ENCODE measurements at regions not wholly inside any gene's neighbourhood (a gene's known extent, or its start where the extent isn't known, plus 50 kb on each side); places are given as distances from the start of the nearest gene placed in this dataset.
"Not testable (repeated sequence)": the region's sequence is repeated elsewhere in the genome, so short reads cannot be mapped to it uniquely, and the experiment has no call there.

DNA sequence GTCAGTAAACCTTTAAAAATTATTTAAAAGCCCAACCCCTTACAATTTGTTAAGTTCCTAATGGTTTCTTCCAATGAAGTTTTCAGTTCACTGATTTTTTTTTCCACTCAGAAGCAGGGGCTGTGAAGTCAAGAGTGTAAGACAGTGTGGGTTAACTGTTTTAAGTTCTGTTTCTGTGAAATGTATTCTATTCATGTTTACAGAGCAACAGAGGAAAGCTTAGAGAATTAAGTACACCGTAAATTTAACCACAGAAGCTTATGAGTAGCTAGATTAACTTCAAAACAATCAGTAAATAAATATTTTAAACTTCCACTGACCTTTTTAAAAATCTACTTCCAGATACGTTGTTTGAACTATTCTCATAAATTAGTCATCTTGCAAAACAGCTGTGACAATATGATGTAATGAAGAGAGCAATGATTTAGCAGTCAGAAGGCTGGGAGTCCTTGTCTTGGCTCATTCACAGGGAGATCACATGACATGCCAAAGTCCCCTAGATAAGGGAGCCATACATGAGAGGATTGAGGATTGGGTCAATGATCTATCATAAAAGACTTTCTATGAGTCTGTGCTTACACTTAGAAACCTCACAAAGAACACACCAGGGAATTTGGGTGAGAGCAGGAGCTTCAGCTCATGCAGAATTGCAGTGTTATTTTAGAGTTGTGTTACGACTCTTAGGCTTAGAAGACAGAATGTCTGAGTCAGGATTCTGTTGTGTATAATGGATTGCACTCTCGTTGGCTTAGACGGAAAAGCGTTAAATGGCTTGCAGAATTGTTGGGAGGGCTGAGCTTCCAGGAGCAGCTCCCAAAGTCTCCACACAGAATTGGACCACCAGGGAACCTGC is 85.8 kb downstream of the CDRT15L2 start:
- H4K20me1 ChIP-seq (replicated peaks; ENCODE audit: control insufficient read depth, extremely low read depth, insufficient read depth, low read length); POLR2A ChIA-PET; H3K4me1 ChIP-seq (ENCODE audit: control insufficient read depth, extremely low read depth, insufficient read depth, low read length); H3K79me2 ChIP-seq (ENCODE audit: control insufficient read depth, insufficient read depth, low read length); H3K9me1 ChIP-seq (replicated peaks; ENCODE audit: control insufficient read depth, extremely low read depth, insufficient read depth, low read length); H3K4me2 ChIP-seq (ENCODE audit: insufficient read depth, low read length); H3K9me3 ChIP-seq (replicated peaks; ENCODE audit: control insufficient read depth, insufficient read depth, low read length); H2AFZ ChIP-seq (ENCODE audit: low read depth, low read length); H3K27ac ChIP-seq (ENCODE audit: insufficient read depth, low read depth, low read length); H3K36me3 ChIP-seq (ENCODE audit: control insufficient read depth in 2 of 2, extremely low read depth in 1 of 2, insufficient read depth in 2 of 2, low read length in 2 of 2); CTCF ChIA-PET; intact Hi-C loops (cut with micrococcal nuclease); H3K9ac ChIP-seq (replicated peaks; ENCODE audit: extremely low read depth, insufficient read depth, low read length); dilution Hi-C loops (cut with MboI; ENCODE audit: extremely low pct_ligation_motif_present, low sequenced_read_pairs); H3K4me3 ChIP-seq (replicated peaks in 1 of 3; ENCODE audit: insufficient read depth in 1 of 3, low read depth in 1 of 3, low read length in 3 of 3); BruUV-seq (replicated peaks); H3K27me3 ChIP-seq (ENCODE audit: control insufficient read depth in 2 of 2, insufficient read depth in 2 of 2, low read length in 2 of 2); DNase-seq (ENCODE audit: low read depth, low spot score): not testable (repeated sequence)
- FAIRE-seq = peak; percentile 65

DNA sequence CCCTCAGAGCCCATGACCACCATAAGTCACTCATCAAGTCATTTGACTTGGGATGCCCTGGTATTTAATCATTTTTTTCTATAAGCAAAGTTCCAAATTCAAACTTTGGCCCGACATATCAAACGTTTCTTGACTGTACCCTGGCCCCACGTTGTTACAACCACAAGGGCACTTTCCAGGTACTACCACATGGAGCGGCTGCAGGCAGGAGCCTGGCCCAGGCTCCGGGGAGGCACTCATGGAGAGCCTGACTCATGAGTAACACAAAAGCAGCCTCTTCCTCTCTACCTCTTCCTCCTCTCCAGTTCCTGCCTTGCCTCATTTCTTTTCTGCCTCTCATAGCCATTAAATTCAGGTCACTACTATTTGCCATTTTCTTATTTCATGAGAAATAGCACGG is 87.2 kb downstream of the CDRT15L2 start:
- H3K79me2 ChIP-seq (ENCODE audit: control insufficient read depth, insufficient read depth, low read length); H3K4me1 ChIP-seq (ENCODE audit: control insufficient read depth, extremely low read depth, insufficient read depth, low read length); POLR2A ChIA-PET; H4K20me1 ChIP-seq (replicated peaks; ENCODE audit: control insufficient read depth, extremely low read depth, insufficient read depth, low read length); CTCF ChIA-PET; FAIRE-seq; H3K27ac ChIP-seq (ENCODE audit: insufficient read depth, low read depth, low read length); DNase-seq (ENCODE audit: low read depth, low spot score); H3K4me3 ChIP-seq (replicated peaks in 1 of 3; ENCODE audit: insufficient read depth in 1 of 3, low read depth in 1 of 3, low read length in 3 of 3); H3K9me3 ChIP-seq (replicated peaks; ENCODE audit: control insufficient read depth, insufficient read depth, low read length); H3K36me3 ChIP-seq (ENCODE audit: control insufficient read depth in 2 of 2, extremely low read depth in 1 of 2, insufficient read depth in 2 of 2, low read length in 2 of 2); dilution Hi-C loops (cut with MboI; ENCODE audit: extremely low pct_ligation_motif_present, low sequenced_read_pairs); H3K4me2 ChIP-seq (ENCODE audit: insufficient read depth, low read length); H3K9me1 ChIP-seq (replicated peaks; ENCODE audit: control insufficient read depth, extremely low read depth, insufficient read depth, low read length); H3K9ac ChIP-seq (replicated peaks; ENCODE audit: extremely low read depth, insufficient read depth, low read length); intact Hi-C loops (cut with micrococcal nuclease); H3K27me3 ChIP-seq (ENCODE audit: control insufficient read depth in 2 of 2, insufficient read depth in 2 of 2, low read length in 2 of 2); H2AFZ ChIP-seq (ENCODE audit: low read depth, low read length); BruUV-seq (replicated peaks): not testable (repeated sequence)

DNA sequence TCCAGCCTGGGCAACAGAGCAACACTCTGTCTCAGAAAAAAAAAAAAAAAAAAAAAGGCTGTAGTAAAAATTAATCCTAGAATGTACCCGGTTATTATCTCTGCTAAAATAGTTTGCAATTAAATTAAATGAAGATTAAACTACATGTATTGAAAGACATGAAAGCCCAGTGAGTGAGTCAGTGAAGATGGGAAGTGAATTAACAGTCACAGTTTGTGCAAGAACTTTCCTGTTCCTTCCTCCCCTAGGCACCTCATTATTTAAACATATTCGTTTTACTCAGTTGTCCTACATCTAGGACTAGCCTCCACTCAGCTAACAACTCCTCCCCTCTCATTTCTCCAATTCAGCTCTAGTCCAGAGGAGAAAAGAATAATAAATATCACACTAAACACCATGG is 88.2 kb downstream of the CDRT15L2 start:
- H3K79me2 ChIP-seq (ENCODE audit: control insufficient read depth, insufficient read depth, low read length); H3K36me3 ChIP-seq (ENCODE audit: control insufficient read depth in 2 of 2, extremely low read depth in 1 of 2, insufficient read depth in 2 of 2, low read length in 2 of 2); H3K9ac ChIP-seq (replicated peaks; ENCODE audit: extremely low read depth, insufficient read depth, low read length); H2AFZ ChIP-seq (ENCODE audit: low read depth, low read length); FAIRE-seq; H3K27me3 ChIP-seq (ENCODE audit: control insufficient read depth in 2 of 2, insufficient read depth in 2 of 2, low read length in 2 of 2); BruUV-seq (replicated peaks); H3K9me1 ChIP-seq (replicated peaks; ENCODE audit: control insufficient read depth, extremely low read depth, insufficient read depth, low read length); H3K4me1 ChIP-seq (ENCODE audit: control insufficient read depth, extremely low read depth, insufficient read depth, low read length); DNase-seq (ENCODE audit: low read depth, low spot score); H3K4me2 ChIP-seq (ENCODE audit: insufficient read depth, low read length); H4K20me1 ChIP-seq (replicated peaks; ENCODE audit: control insufficient read depth, extremely low read depth, insufficient read depth, low read length); dilution Hi-C loops (cut with MboI; ENCODE audit: extremely low pct_ligation_motif_present, low sequenced_read_pairs); H3K4me3 ChIP-seq (replicated peaks in 1 of 3; ENCODE audit: insufficient read depth in 1 of 3, low read depth in 1 of 3, low read length in 3 of 3); POLR2A ChIA-PET; intact Hi-C loops (cut with micrococcal nuclease); CTCF ChIA-PET; H3K27ac ChIP-seq (ENCODE audit: insufficient read depth, low read depth, low read length); H3K9me3 ChIP-seq (replicated peaks; ENCODE audit: control insufficient read depth, insufficient read depth, low read length): not testable (repeated sequence)

DNA sequence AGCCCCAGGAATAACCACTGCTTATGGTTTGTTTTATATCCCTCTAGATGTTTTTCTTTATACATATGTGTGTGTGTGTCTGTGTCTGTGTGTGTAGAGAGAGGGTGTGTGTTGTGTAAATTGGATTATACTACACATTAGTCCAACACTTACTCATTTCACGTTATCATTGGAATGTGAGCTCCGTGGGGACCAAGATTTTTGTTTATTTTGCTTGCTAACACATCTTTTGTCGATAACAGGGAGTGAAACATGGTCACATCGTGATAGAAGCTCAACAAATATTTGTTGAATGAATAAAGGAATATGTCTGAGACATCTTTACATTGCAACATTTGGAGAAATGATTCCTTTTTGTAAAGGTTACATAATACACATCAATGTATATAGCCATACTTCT is 88.8 kb downstream of the CDRT15L2 start:
- H3K4me1 ChIP-seq (ENCODE audit: control insufficient read depth, extremely low read depth, insufficient read depth, low read length); intact Hi-C loops (cut with micrococcal nuclease); H3K4me2 ChIP-seq (ENCODE audit: insufficient read depth, low read length); CTCF ChIA-PET; H3K9ac ChIP-seq (replicated peaks; ENCODE audit: extremely low read depth, insufficient read depth, low read length); H3K9me3 ChIP-seq (replicated peaks; ENCODE audit: control insufficient read depth, insufficient read depth, low read length); H2AFZ ChIP-seq (ENCODE audit: low read depth, low read length); H3K9me1 ChIP-seq (replicated peaks; ENCODE audit: control insufficient read depth, extremely low read depth, insufficient read depth, low read length); H3K4me3 ChIP-seq (replicated peaks in 1 of 3; ENCODE audit: insufficient read depth in 1 of 3, low read depth in 1 of 3, low read length in 3 of 3); DNase-seq (ENCODE audit: low read depth, low spot score); POLR2A ChIA-PET; H3K27ac ChIP-seq (ENCODE audit: insufficient read depth, low read depth, low read length); H3K79me2 ChIP-seq (ENCODE audit: control insufficient read depth, insufficient read depth, low read length); BruUV-seq (replicated peaks); H3K36me3 ChIP-seq (ENCODE audit: control insufficient read depth in 2 of 2, extremely low read depth in 1 of 2, insufficient read depth in 2 of 2, low read length in 2 of 2); dilution Hi-C loops (cut with MboI; ENCODE audit: extremely low pct_ligation_motif_present, low sequenced_read_pairs); H3K27me3 ChIP-seq (ENCODE audit: control insufficient read depth in 2 of 2, insufficient read depth in 2 of 2, low read length in 2 of 2); FAIRE-seq; H4K20me1 ChIP-seq (replicated peaks; ENCODE audit: control insufficient read depth, extremely low read depth, insufficient read depth, low read length): not testable (repeated sequence)

Data from endothelial cell of umbilical vein (primary cell).